GM12878 (cell line): ENCODE measurements at regions not wholly inside any gene's neighbourhood (a gene's known extent, or its start where the extent isn't known, plus 50 kb on each side); places are given as distances from the start of the nearest gene placed in this dataset.

Source experiments
- ATAC-seq: fragments of 200-7000 bp; cut with Tn5 transposase; 3 replicates; pipeline ENCODE4 v1.9.1; 2020; ENCODE audit warnings: mild to moderate bottlenecking, moderate library complexity
- BruUV-seq: library from RNA; stranded (reverse); fragments of 400-500 nt; replicated peaks from 2 replicates; lab custom pipeline; 2021; lab: Mats Ljungman, UMichigan
- CTCF ChIA-PET: fragments of 300-600 bp; sonication (Branson Sonifier 250); formaldehyde crosslinking; extraction: SDS; loops from one replicate; lab custom pipeline; 2021; ENCODE audit warnings: inconsistent platforms; lab: Yijun Ruan, JAX
- POLR2A ChIA-PET: fragments of 350-600 bp; formaldehyde crosslinking; extraction: SDS; loops from one replicate; lab custom pipeline; 2021; ENCODE audit warnings: inconsistent platforms; lab: Charles Lee
- RAD21 ChIA-PET: fragments of 300-600 bp; sonication (Branson Sonifier 250); formaldehyde crosslinking; loops from one replicate; lab custom pipeline; 2023; ENCODE audit warnings: antibody characterized with exemption; ENCODE audit not compliant: unreplicated experiment; lab: Charles Lee
- SMC1A ChIA-PET: fragments of 300-600 bp; sonication (Branson Sonifier 250); formaldehyde crosslinking; loops from one replicate; lab custom pipeline; 2023; ENCODE audit not compliant: unreplicated experiment, uncharacterized antibody; lab: Charles Lee
- DNase-seq: peaks from one replicate; pipeline ENCODE4 v3.0.0-alpha.2; 2011; ENCODE audit warnings: low read depth, low spot score
- FAIRE-seq: peaks from 3 replicates; lab custom pipeline; 2011; peaks lifted over from hg19 to GRCh38; lab: Jason Lieb, UNC
- H2AFZ ChIP-seq: 2 replicates; pipeline ENCODE4 v1.6.0; 2011; ENCODE audit warnings: low read depth, low read length, control low read depth; ENCODE audit not compliant: control insufficient read depth
- H3K27ac ChIP-seq: 2 replicates; pipeline ENCODE4 v1.5.1; 2011; ENCODE audit warnings: control low read depth; ENCODE audit not compliant: control insufficient read depth, insufficient read depth
- H3K27me3 ChIP-seq, 2 experiments: replicated peaks in 1 of 2; 2 replicates each; pipeline versions ENCODE4 v1.6.0 to v1.6.1; 2011; ENCODE audit warnings: low read length in 1 of 2; ENCODE audit not compliant: control insufficient read depth in 2 of 2, insufficient read depth in 2 of 2
- H3K36me3 ChIP-seq, 2 experiments: 2 replicates each; pipeline ENCODE4 v1.5.1; 2011; ENCODE audit warnings: low read length in 1 of 2; ENCODE audit not compliant: control insufficient read depth in 2 of 2, insufficient read depth in 2 of 2
- H3K4me1 ChIP-seq: 2 replicates; pipeline ENCODE4 v1.6.1; 2011; ENCODE audit warnings: mild to moderate bottlenecking, low read length, moderate library complexity, mixed read lengths; ENCODE audit not compliant: control insufficient read depth, insufficient read depth
- H3K4me2 ChIP-seq: 2 replicates; pipeline ENCODE4 v1.6.0; 2011; ENCODE audit warnings: control low read depth; ENCODE audit not compliant: control insufficient read depth, insufficient read depth
- H3K4me3 ChIP-seq: fragments of 200-600 bp; sonication (generic); 2 replicates; pipeline ENCODE4 v1.5.1; 2016
- H3K79me2 ChIP-seq: 2 replicates; pipeline ENCODE4 v1.6.0; 2011; ENCODE audit warnings: low read length; ENCODE audit not compliant: control insufficient read depth, insufficient read depth
- H3K9ac ChIP-seq: 2 replicates; pipeline ENCODE4 v1.8.0; 2011; ENCODE audit warnings: low read length, control low read depth, mixed read lengths; ENCODE audit not compliant: control insufficient read depth, insufficient read depth
- H3K9me3 ChIP-seq: replicated peaks from 3 replicates; pipeline ENCODE4 v1.5.1; 2011; ENCODE audit warnings: mild to moderate bottlenecking, low read length; ENCODE audit not compliant: control insufficient read depth, insufficient read depth
- H4K20me1 ChIP-seq: 2 replicates; pipeline ENCODE4 v1.6.0; 2011; ENCODE audit not compliant: control insufficient read depth, insufficient read depth
- ASH2L ChIP-seq: fragments of 300-600, 200-600 bp; sonication (generic); IDR thresholded peaks from 2 replicates; pipeline ENCODE4 v1.6.1; 2017; ENCODE audit warnings: low read depth, mild to moderate bottlenecking, borderline replicate concordance
- BRCA1 ChIP-seq: IDR thresholded peaks from 2 replicates; pipeline ENCODE4 v1.6.1; 2011; ENCODE audit warnings: low read depth, low read length, improper control_type of control experiment
- CHD4 ChIP-seq: fragments of 200-600 bp; sonication (generic); IDR thresholded peaks from 2 replicates; pipeline ENCODE4 v1.6.1; 2016; ENCODE audit warnings: mild to moderate bottlenecking
- E2F4 ChIP-seq: IDR thresholded peaks from 2 replicates; pipeline ENCODE4 v1.6.1; 2012; ENCODE audit warnings: low read depth, low read length, improper control_type of control experiment
- EGR1 ChIP-seq, 2 experiments: IDR thresholded peaks; 1 replicate in 1 of 2; 2 replicates in 1 of 2; pipeline ENCODE4 v1.6.1; 2011 to 2012; ENCODE audit warnings: low read depth in 2 of 2, low read length in 2 of 2, borderline replicate concordance in 1 of 2, mild to moderate bottlenecking in 1 of 2, moderate library complexity in 1 of 2
- ESRRA ChIP-seq: IDR thresholded peaks from 2 replicates; pipeline ENCODE4 v1.6.1; 2012; ENCODE audit warnings: mild to moderate bottlenecking, low read length, improper control_type of control experiment
- ETV6 ChIP-seq, 2 experiments: fragments of 450-650 bp in 1 of 2; IDR thresholded peaks in 1 of 2; conservative IDR thresholded peaks in 1 of 2; 2 replicates each; pipeline ENCODE4 v1.6.1; 2014; ENCODE audit warnings: antibody characterized with exemption in 1 of 2, borderline replicate concordance in 1 of 2, low read depth in 1 of 2, mild to moderate bottlenecking in 1 of 2, moderate library complexity in 1 of 2
- LARP7 ChIP-seq: fragments of 450-650 bp; IDR thresholded peaks from 2 replicates; pipeline ENCODE4 v1.6.1; 2017; ENCODE audit warnings: mild to moderate bottlenecking
- PBX3 ChIP-seq: IDR thresholded peaks from 2 replicates; pipeline ENCODE4 v1.6.1; 2011; ENCODE audit warnings: mild to moderate bottlenecking, low read depth, low read length, moderate library complexity; ENCODE audit not compliant: insufficient replicate concordance
- SMAD1 ChIP-seq: fragments of 450-650 bp; IDR thresholded peaks from 2 replicates; pipeline ENCODE4 v1.6.1; 2018; ENCODE audit warnings: mild to moderate bottlenecking, low read depth; ENCODE audit not compliant: partially characterized antibody
- ZNF622 ChIP-seq: fragments of 450-650 bp; IDR thresholded peaks from 2 replicates; pipeline ENCODE4 v1.6.1; 2017; ENCODE audit warnings: mild to moderate bottlenecking, inconsistent platforms
- WGBS: methylation state at CpG from one replicate; pipeline ENCODE4 v1.1.6; 2016; ENCODE audit warnings: low lambda C conversion rate; ENCODE audit not compliant: insufficient replicate concordance, insufficient coverage; ENCODE audit errors: missing lambda C conversion rate; 5-methylcytosine and 5-hydroxymethylcytosine counted together
- in situ Hi-C: fragments of 300-500 bp; cut with MboI; formaldehyde crosslinking; loops from 9 replicates; pipeline ENCODE4 v1.14.3; 2018; ENCODE audit warnings: mixed read lengths
- intact Hi-C: fragments of 100-400 bp; cut with micrococcal nuclease; formaldehyde crosslinking; loops from one replicate; pipeline ENCODE4 v1.14.2; 2022; ENCODE audit not compliant: unreplicated experiment
- TF ChIP-seq, protein P1 (sequence below): fragments of 450-650 bp; IDR thresholded peaks from 2 replicates; pipeline ENCODE4 v1.6.1; 2017; ENCODE audit warnings: mild to moderate bottlenecking, moderate library complexity

GRCh38 chr11:23869671-23870070 lies 627.2 kb upstream of the LUZP2 start:
- Histone ChIP-seq H3K4me2 (no peak overlapping the region), H3K36me3 (no peaks in the 10 kb centered on the region), H3K79me2 (no peaks in the 10 kb centered on the region), H3K4me3 (no peak overlapping the region), H3K9me3 (no peaks in the 10 kb centered on the region; the same call in 2 of the 3 replicates), H3K27ac (no peak overlapping the region), H3K9ac (no peak overlapping the region), H3K4me1 (no peaks in the 10 kb centered on the region), H3K27me3 (no peaks in the 10 kb centered on the region), H2AFZ (no peak overlapping the region), H4K20me1 (no peaks in the 10 kb centered on the region)
- TF ChIP-seq ETV6 (conservative IDR thresholded peaks at IDR 0.05 in 1 of 2, IDR thresholded peaks at IDR 0.05 in 1 of 2; ENCODE audit: borderline replicate concordance in 1 of 2, low read depth in 1 of 2) (no peak), SMAD1 (no peak), CHD4 (no peak), BRCA1 (no peak)
- POLR2A ChIA-PET: no interaction called here
- no TSS peak for BruUV-seq
- FAIRE-seq (no peak), DNase-seq (no peak), ATAC-seq (no peak)
- in situ Hi-C loops (no loop called here), intact Hi-C loops (no loop called here)
- CTCF ChIA-PET: no interaction called here
- SMC1A ChIA-PET: no interaction called here
- RAD21 ChIA-PET: no interaction called here
- 25% methylated on average over 2 of the region's 2 CpGs for WGBS

DNA sequence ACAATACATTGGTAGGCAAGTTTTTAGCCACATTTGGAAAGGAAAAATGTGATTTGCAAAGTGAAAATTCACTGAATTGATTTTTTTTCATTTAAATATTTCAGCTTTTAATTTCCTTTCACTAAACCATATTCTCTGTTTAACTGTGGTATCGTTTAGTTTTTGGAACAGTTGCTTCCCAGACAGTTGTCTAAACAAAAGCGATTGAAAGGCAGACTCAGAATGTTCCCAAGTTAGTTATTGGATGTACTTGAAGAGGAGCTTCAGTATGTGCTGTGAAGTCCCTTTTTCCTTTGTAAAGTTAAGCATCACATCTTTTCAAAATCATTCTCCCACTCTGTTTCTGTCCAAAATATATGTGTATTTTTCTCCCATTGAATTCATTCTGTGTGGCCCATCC lies 623.4 kb upstream of the LUZP2 start:
- H3K4me1 ChIP-seq: no peaks in the 10 kb centered on the region
- no peaks in the 10 kb centered on the region for H3K36me3 ChIP-seq
- ChIA-PET CTCF (no interaction called here), POLR2A (no interaction called here), SMC1A (no interaction called here), RAD21 (no interaction called here)
- H2AFZ ChIP-seq: no peak overlapping the region
- no TSS peak for BruUV-seq
- H3K4me2 ChIP-seq: no peak overlapping the region
- no peaks in the 10 kb centered on the region for H3K27me3 ChIP-seq
- no peak for FAIRE-seq
- no peak overlapping the region for H3K27ac ChIP-seq
- ATAC-seq: no peak
- no peak for DNase-seq
- no peaks in the 10 kb centered on the region for H3K79me2 ChIP-seq
- no peaks in the 10 kb centered on the region; the same call in 2 of the 3 replicates for H3K9me3 ChIP-seq
- no peak overlapping the region for H3K9ac ChIP-seq
- H4K20me1 ChIP-seq: no peaks in the 10 kb centered on the region
- WGBS: 28% methylated on average over 2 of the region's 2 CpGs
- intact Hi-C loops (no loop called here), in situ Hi-C loops (no loop called here)
- no peak overlapping the region for H3K4me3 ChIP-seq
- TF ChIP-seq ETV6 (conservative IDR thresholded peaks at IDR 0.05 in 1 of 2, IDR thresholded peaks at IDR 0.05 in 1 of 2; ENCODE audit: borderline replicate concordance in 1 of 2, low read depth in 1 of 2) (no peak), E2F4 (no peak), ESRRA (no peak), LARP7 (no peak), EGR1 (IDR thresholded peaks at IDR 0.05; ENCODE audit: borderline replicate concordance in 1 of 2, low read depth in 2 of 2, low read length in 2 of 2) (no peak), ZNF622 (no peak), ASH2L (no peak), PBX3 (no peak)
- TF ChIP-seq, protein P1, sequence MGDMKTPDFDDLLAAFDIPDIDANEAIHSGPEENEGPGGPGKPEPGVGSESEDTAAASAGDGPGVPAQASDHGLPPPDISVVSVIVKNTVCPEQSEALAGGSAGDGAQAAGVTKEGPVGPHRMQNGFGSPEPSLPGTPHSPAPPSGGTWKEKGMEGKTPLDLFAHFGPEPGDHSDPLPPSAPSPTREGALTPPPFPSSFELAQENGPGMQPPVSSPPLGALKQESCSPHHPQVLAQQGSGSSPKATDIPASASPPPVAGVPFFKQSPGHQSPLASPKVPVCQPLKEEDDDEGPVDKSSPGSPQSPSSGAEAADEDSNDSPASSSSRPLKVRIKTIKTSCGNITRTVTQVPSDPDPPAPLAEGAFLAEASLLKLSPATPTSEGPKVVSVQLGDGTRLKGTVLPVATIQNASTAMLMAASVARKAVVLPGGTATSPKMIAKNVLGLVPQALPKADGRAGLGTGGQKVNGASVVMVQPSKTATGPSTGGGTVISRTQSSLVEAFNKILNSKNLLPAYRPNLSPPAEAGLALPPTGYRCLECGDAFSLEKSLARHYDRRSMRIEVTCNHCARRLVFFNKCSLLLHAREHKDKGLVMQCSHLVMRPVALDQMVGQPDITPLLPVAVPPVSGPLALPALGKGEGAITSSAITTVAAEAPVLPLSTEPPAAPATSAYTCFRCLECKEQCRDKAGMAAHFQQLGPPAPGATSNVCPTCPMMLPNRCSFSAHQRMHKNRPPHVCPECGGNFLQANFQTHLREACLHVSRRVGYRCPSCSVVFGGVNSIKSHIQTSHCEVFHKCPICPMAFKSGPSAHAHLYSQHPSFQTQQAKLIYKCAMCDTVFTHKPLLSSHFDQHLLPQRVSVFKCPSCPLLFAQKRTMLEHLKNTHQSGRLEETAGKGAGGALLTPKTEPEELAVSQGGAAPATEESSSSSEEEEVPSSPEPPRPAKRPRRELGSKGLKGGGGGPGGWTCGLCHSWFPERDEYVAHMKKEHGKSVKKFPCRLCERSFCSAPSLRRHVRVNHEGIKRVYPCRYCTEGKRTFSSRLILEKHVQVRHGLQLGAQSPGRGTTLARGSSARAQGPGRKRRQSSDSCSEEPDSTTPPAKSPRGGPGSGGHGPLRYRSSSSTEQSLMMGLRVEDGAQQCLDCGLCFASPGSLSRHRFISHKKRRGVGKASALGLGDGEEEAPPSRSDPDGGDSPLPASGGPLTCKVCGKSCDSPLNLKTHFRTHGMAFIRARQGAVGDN: no peak
